GM18858 (cell line): ENCODE measurements at regions not wholly inside any gene's neighbourhood (a gene's known extent, or its start where the extent isn't known, plus 50 kb on each side); places are given as distances from the start of the nearest gene placed in this dataset.

Experiments used
- ATAC-seq: cut with Tn5 transposase; IDR thresholded peaks from one replicate; pipeline ENCODE4 v1.9.1; 2021; ENCODE audit not compliant: unreplicated experiment

DNA sequence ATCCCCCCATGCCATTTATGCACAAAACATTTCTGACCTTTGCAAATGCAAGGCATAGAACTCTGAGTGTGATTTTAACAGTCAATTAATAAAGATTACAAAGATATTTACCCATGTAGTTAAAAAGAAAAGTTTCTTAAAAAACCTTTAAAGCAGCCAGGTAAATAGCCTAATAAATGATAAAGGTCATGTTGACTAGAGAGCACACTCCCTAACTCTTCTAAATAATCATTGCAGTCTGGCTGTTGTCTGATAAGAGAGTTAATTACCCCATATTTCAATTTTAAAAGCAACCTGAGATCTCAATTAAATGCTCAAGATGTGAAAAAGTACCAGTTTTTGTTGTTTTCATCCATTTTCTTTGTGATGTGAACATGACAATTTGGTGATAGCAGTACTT lies 291.5 kb upstream of the SMIM31 start:
- ATAC-seq = no peak

GRCh38 chr4:164464313-164464712 lies 289.6 kb upstream of the SMIM31 start:
- no peak for ATAC-seq

DNA sequence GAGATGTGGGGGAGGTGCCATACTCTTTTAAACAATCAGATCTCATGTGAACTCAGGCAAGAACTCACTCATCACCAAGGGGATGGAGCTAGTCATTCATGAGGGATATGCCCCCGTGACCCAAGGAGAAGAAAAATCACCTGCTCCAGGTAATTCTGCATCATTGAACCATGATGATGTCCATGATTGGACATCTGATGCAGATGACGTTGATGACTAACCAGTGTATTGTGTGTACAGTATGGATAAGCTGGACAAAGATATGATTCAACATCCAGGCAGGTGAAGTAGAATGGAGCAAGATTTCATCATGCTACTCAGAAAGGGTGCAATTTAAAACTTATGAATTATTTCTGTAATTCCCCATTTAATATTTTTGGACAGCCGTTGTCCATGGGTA lies 286.4 kb upstream of the SMIM31 start:
- no peak for ATAC-seq

GRCh38 chr4:164481306-164482091 lies 272.4 kb upstream of the SMIM31 start:
- ATAC-seq = no peak

DNA sequence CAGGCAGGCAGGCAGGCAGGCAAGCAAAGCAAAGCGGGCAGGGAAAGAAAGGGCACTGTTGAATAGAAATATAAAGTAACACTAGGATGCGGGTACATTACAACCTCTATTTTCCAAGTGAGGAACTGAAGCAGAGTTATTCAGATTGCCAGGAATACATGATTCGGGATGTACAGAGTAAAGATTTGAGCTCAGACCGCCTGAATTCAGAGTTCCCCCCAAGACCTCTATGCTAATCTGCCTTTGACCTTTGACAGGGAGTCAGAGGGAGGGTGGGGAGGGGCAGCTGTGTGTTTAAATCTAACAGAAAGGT lies 271.9 kb upstream of the SMIM31 start:
- ATAC-seq = no peak

DNA sequence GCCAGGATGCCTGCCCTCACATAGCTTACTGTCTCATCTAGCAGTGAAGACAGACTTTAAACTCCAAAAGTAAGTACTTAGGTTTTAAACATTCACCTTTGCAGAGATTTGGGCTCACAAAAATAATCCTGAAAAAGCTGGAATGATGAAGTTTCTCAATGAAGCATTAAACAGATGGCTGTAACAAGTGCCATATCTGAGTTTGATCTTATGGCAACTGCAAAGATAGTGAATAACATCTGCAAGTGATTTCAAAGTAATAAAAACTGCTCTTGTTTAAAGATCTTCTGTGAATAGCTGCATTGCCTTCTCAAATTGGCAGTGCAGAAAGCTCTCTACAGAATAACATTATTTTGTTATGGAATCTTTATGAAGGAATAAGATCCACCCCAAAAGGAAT lies 271.2 kb upstream of the SMIM31 start:
- no peak for ATAC-seq

DNA sequence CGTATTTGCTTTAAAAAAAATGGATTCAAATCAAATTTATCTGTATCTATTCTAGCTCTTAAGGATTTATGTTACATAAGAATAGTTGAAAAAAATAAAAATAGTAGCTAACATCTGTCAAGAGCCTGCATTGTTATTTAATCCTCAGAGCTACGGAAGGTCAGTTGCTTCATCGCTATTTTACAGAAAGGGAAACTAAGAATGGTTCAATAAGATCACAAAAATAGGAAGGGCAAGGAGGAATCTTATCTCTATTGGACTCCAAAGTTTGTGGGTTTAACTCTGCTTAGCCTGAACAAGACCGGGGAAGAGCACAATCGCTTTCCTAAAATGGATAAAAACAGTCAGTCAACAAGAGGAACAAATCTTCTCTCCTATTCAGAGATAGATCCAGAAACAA lies 270.2 kb upstream of the SMIM31 start:
- no peak for ATAC-seq

DNA sequence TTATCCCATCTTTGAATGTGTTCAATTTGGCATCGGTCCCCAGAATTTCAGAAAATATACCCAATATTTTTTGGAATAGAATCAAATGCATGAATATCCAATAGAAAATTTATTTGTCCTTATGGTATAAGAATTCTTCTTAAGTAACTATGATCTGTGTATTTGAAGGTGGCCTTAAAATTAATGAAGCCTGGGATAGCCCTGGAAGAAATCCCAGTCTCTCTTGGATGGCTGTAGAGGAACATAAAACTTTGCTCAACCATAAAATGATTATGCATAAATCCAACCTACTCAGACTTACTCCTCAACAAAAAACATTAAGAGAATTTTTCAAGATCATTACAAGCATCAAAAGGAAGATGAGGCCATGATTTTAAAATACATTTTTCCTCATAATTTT lies 269.4 kb upstream of the SMIM31 start:
- no peak for ATAC-seq

DNA sequence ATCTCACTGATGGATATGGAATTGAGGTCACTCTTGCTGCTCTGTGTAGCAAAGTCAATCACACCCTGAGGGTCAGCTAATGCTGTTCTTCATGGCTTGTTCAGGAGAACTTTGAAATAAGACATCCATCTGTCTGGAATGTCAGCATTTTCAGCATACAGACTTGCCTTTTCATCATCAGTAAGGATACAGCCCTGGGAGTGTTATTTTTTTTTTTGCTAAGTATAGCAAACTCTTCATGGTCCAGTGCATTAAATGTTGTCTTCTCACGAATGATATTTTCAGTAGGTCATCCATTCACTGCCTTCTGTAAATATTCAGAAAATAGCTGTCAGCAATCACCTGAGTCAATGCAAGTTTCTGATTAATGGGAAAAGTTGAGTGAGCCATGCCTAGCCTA lies 268.8 kb upstream of the SMIM31 start:
- no peak for ATAC-seq

DNA sequence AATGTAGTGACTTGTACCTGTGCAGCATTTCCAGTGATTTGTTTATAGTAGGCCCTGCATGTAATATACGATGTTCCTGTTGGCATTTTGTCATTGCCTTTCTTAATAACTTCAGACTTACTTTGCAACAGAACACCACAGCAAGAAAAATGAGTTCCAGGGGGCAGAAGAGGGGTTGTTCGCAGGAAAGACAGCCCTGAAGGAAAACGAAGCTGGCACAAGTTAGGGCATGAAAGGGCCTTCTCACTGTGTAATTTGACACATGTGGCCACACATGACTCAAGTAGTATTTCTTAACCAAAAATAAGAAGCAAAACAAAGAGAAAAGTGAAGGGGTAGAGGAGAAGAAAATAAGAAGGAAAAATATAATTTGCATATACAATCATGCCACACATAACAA lies 265.8 kb upstream of the SMIM31 start:
- ATAC-seq = no peak

DNA sequence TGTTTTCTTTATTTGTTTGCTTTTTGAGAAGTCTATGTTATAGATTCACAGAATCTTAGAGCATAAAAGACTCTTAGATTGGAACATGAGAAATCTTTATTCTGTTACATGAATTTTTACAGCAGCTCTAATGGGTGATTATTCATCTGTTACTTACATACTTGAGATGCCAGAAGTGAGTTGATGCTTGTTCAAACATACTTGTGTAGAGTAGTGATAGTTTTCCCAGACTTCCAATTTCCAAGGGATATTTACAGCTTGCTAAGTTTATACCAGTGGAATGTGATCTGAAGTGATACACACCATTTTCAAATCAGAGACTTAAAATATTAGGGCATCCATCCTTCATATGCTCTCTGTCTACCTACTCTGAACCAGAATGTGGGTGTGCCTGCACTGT lies 252.9 kb upstream of the SMIM31 start:
- ATAC-seq = no peak

DNA sequence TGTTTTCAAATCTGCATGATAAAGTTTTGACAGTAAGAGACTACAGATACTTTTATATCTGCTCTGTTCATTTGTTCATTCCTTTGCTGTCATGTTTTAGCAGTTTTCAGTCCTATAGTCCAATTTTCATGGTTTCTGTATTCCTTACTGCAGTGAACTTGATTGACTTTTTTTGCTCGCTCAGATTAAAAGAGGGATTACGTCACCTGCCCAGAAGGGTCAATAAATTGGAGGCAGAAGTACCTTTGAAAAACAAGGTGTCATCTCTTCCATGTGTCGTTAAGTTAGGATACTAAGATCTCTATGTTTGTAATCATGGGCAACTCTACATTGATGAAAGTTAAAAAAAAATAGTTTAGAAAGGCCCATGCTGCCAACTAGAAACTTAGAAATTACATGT lies 250.1 kb upstream of the SMIM31 start:
- ATAC-seq = no peak

- ATAC-seq = no peak
Measured at GRCh38 chr4:164508097-164508496, 245.8 kb upstream of the SMIM31 start.

GRCh38 chr4:164508771-164509170 lies 245.2 kb upstream of the SMIM31 start:
- no peak for ATAC-seq

DNA sequence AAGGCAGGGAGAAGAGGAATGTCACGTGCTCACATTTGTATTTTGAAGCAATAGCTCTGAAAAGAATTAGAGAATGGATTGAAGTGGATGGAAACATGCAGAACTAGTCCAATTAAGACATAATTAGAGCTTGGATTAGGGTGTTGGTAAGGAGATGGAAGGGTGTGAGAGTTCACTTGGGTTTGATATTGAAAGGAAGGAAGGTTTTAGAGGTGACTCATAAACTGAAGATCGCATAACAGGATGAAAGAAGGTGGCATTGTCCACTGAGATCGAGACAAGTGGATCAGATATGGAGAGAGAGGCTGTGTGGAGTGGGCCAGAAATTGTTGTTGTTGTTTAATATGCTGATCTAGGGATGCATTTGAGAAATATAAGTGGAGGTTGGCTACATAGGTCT lies 244.0 kb upstream of the SMIM31 start:
- no peak for ATAC-seq

DNA sequence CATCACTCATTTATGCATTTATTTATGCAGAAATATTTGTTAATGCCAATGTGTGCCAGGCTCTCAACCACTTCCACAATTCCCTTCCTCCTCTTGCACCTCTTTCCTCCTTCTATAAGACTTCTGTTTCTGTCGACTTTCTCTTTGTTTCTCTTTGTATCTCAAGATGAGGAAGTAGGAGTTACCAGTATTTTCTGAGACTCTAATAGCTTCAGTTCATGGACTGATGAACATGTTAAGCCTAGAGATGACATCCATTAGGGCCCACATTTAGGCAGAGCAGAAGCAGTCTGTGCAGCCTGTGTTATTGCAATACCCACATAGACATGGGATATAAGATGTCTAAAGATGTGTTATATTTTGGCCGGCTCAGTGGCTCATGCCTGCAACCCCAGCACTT lies 241.8 kb upstream of the SMIM31 start:
- ATAC-seq = no peak

DNA sequence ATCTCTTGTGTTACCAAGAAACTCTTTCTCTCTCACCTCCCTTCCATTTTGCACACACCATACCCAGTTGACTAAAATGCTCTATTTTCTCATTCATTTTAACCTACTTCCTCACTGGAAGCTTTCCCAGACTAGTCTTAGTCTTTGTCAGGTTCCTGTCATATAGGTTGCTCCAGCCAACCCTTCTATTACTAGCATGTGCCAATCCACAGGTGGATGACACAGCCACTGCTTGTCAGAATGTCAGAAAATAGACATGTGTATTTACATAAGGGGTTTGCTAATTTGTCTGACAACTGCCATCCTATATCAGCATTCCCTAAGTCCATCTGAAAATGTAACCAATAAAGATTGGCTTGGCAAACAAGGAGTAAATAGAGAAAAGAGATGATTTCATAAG lies 239.2 kb upstream of the SMIM31 start:
- no peak for ATAC-seq

DNA sequence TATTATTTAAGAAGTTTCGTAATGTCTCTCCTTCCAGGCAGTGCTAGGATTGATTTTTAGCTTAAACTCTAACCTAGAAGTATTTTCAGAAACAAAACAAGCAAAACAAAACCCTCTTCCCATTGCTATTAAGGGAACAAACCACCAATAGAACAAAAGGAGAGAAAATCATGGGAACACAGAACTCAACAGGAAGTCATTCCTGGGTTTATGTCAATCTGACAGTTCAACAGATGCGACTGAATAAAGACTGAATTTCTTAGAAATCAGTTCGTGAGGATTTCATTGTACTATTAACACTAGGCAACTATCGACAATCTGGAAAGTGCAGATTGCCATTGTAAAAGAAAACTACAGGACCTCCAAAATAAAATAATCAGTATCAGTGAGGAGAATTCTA lies 229.1 kb upstream of the SMIM31 start:
- no peak for ATAC-seq

DNA sequence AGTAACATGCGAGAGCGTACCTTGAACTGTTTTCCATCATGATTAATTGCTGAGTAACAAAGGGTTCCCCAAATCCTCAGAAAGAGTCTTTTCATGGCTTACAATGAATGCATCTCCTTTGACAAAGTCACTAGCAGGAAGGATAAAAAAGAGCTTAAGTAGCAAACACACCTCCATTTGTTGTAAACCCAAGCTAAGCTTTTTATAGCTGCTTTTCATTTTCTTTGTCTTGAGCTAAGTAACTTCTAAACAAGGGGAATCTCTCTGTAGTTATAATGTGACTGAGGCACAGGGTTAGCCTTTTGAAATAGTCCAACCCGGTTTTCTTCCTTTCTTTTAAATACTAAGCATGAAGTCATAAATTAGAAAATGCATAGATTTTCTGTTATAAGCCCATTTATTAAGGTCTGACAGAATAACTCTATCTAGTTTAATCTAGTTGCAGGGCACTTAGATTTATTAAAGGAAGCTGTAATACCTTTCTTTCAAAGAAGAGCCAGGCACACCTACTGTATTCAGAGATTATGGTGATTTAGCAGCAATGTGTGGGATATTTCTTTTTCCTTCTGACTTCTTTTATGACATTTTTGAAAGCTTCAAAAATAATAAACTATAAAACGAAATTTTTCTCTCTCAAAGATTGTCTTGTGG lies 226.9 kb upstream of the SMIM31 start:
- ATAC-seq = no peak

DNA sequence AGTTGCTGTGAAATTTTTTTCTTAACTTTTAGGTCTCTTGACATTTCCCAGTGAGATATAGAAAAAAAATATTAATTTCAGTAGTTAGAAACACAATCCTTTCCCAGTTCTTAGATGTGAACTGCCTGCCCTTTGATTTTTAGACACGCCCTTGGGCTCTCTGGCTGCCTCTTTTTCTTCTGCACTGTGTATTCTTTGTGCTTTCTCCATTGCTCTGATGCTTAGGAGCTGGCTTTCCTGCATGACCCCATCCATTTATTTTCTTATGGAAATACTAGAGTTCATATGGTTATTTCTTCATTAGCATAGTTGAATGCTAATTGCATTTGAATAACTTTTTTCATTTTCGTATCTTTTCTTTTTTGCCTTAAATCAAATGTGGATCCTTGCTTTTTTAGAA lies 224.9 kb upstream of the SMIM31 start:
- ATAC-seq = no peak

- no peak for ATAC-seq
Measured at GRCh38 chr4:164529486-164529885, 224.4 kb upstream of the SMIM31 start.

DNA sequence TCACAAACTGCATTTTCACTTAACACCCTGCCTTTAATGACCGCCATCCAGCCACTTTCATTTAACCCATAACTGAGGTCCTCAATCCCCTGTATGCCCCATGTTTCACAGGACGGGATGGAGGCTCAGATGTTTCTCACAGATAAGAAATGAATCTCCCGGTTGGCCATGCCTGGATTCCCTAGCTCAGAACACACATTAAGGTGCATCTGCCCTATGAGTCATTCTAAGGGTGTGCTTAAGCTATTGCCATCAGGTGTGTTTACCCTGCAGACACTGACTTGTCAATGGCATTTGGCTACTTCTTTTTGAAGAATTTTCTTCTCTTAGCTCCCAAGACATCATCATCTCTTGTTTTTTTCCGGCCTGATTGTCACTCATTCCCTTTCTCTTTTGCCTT lies 222.6 kb upstream of the SMIM31 start:
- no peak for ATAC-seq

- no peak for ATAC-seq
Measured at GRCh38 chr4:164536814-164537213, 217.1 kb upstream of the SMIM31 start.
